Fibroblast of the aortic adventitia (primary cell): ENCODE measurements at regions not wholly inside any gene's neighbourhood (a gene's known extent, or its start where the extent isn't known, plus 50 kb on each side); places are given as distances from the start of the nearest gene placed in this dataset.

ENCODE experiments used
- DNase-seq: peaks from one replicate; pipeline ENCODE4 v3.0.0-alpha.2; 2010; ENCODE audit warnings: low read depth
- H3K4me3 ChIP-seq: 2 replicates; pipeline ENCODE4 v1.5.1; 2011; ENCODE audit warnings: low read depth, mild to moderate bottlenecking, control low read depth, low read length, moderate library complexity
- CTCF ChIP-seq: IDR thresholded peaks from 2 replicates; pipeline ENCODE4 v1.5.1; 2011; ENCODE audit warnings: mild to moderate bottlenecking, low read length, control low read depth, inconsistent platforms; ENCODE audit not compliant: insufficient read depth

GRCh38 chr1:229221106-229222019 is 49.5 kb upstream of the RAB4A start:
- DNase-seq, result peak; percentile 63
- TF ChIP-seq CTCF, result no peak
- no peak overlapping the region for H3K4me3 ChIP-seq
